AG20443 (cell line): ENCODE measurements at regions not wholly inside any gene's neighbourhood (a gene's known extent, or its start where the extent isn't known, plus 50 kb on each side); places are given as distances from the start of the nearest gene placed in this dataset.
"Not testable (repeated sequence)": the region's sequence is repeated elsewhere in the genome, so short reads cannot be mapped to it uniquely, and the experiment has no call there.

Experiments
- DNase-seq: peaks from one replicate; pipeline ENCODE4 v3.0.0; 2012; ENCODE audit warnings: low spot score, mixed read lengths

DNA sequence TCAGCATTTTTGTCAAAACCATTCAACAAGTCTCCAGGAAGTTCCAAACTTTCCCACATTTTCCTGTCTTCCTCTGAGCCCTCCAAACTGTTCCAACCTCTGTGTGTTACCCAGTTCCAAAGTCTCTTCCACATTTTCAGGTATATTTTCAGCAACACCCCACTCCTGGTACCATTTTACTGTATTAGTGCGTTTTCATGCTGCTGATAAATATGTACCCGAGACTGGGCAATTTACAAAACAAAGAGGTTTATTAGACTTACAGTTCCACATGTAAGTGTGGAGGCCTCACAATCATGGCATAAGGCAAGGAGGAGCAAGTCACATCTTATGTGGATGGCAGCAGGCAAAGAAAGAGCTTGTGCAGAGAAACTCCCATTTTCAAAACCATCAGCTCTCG lies 315.9 kb upstream of the ESRRG start:
- DNase-seq, result not testable (repeated sequence)

DNA sequence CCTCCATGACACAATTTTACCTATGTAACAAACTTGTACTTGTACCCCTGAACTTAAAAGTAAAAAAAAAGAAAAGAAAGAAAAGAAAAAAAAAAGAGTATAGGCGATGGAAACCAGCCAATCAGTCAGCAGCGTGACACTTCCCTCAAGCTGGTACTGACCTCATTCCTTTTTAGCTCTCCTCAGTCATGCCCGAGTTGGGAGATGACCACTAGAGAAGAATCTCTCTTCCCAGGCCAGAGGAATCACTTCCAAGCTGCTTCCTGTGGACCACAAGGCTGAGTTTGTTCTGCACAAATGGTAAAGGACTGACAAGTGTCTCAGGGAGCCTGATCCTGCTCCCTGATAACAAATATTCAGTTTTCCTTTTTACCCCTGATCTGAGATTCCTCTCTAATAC lies 313.5 kb upstream of the ESRRG start:
- no peak for DNase-seq

DNA sequence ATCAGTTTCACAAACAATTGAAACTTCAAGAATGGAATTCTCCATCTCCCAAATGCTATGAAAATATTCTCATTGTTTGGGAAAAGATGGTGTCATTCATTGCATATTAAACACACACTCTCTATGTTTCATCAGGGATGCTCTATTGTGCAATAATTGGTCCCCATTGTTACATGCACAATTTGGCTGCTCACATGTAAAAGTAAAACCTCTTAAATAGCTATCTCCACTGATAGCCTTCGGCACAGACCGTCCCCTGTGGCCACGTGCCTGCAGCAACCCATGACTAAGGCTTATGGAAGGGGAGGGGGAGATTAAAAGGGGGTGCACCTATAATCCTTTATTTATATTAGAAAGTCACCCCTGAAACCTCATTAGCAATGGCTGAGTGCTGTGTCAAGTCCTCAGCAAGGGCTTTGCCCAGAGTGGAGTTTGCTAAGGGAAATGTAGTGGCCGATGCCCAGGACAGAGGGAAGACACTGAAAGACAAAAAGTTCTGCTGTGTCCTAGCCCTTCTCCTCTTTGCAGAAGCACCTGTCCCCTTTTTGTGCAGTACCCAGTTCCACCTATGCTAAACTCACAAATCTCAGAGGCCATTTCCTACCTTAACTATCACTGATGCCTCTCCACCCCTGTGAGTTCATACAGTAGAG lies 309.6 kb upstream of the ESRRG start:
- no peak for DNase-seq

DNA sequence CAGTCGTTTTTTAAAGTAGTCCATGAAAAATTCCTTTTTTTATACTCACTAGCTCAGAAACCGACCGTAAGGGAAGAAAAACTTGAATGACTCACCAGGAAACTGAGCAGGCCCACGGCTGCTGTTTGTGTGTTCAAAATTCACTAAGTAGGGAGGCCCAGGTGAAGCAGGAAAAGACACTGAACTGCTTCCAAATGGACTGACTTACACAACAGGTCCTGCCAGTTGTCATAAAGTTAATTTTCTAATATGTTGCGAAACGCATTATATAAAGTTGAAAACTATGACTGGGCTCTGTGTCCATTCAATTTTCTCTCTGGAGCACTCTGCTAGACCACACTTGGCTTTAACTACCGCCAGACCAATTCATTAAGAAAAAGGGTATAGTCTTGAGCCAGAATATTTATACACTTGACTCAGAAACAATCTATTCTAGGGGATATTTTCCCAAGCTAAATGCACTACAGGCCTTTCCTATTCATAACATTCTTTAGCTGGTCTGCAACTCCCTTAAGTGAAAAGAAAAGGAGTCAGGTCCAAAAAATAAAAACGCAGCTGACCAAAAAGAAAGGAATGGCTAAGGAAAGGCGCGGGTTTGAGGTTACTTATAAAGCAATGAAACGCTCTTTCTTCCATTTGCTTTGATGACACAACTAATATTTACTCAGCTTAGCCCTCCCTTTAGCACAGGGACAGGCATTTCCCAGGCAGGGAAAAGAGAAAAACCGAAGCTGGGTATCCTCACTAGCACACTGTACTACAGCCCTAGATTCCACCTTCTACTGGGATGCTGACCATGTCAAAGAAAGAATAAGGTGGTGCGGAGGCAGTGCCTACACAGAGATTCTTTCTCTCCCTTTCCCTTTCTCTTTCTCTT lies 306.3 kb upstream of the ESRRG start:
- peak; percentile 11 for DNase-seq

DNA sequence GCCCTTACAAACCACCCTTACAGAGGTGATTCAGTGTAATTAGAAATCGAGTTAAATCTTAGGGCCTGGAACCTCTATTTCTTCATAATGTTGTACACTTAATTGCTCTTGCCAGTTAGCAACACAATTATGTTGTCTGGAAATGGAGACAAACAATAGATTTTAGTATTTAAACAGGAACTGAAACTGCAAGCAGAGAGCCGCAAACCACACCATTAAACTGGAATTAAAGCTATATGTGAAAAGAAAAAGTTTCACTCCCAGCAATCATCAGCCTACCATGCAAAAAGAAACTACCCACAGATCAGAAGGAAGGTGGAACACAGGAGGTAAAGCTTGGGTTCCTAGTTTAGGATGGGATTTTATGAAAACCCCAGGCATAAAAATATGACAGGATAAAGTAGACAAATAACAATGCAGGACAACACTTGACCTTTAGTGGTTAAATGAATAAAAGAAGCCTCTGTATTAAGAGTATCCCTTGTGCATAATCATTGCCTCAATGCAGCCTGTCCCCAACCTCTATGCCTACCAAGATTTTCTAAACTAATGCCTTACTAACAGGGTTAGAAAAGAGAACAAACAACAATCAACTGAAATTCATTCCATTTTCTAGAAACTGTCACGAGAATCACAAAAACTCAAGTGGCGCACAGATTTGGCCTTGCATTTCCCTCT lies 304.3 kb upstream of the ESRRG start:
- no peak for DNase-seq

DNA sequence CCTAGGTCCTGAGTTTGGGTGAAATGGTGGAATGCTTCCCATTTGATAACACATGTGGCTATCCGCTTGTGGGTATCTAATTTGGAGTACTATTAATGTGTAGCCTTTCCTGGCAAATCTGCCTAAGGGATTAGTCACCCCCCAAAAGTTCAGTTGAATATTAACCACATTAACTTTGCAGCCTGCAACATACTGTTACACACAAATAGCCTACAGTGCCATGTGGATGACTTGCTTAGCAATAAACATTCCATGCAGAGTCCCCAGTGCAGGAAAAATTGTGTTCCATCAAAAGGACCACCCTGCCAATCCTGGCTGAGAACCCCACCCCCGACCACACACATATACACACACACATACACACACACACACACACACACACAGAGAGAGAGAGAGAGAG lies 303.3 kb upstream of the ESRRG start:
- DNase-seq, result no peak

DNA sequence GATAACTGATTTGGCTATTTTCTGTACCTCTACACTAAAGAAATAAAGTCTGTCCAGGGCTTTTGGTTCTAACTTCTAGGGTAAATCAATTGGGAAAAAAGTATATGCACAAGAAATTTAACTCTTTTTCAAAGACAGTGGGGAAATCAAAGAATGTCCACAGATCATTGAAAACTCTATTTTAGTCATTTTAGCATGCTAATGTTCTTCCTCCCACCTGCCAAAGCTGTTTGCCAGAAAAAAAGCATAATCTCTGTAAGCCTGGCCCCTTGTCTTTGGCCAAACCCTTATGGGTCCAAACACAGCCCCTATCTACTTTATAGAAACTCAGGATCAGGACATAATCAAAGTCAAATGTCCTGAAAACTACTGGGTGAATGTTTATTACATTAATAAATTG lies 302.2 kb upstream of the ESRRG start:
- no peak for DNase-seq

DNA sequence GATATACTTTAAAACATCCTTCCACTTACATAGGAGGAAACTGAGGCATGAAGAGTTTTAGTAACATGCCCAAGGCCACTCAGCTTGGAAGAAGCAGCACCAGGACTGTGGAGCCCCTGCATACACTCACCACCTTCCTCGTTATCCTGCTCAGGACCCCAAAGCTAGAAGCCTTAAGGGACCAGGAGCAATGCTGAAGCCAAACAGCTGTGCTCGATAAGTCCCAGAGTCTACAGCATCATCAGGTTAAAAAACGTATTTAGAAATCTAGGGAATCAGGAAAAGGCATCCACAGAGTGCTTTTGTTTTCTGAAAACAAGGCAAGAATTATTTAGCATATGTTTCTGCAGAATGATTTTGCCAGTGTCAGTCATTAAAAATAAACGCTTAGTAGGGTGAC lies 301.7 kb upstream of the ESRRG start:
- no peak for DNase-seq

DNA sequence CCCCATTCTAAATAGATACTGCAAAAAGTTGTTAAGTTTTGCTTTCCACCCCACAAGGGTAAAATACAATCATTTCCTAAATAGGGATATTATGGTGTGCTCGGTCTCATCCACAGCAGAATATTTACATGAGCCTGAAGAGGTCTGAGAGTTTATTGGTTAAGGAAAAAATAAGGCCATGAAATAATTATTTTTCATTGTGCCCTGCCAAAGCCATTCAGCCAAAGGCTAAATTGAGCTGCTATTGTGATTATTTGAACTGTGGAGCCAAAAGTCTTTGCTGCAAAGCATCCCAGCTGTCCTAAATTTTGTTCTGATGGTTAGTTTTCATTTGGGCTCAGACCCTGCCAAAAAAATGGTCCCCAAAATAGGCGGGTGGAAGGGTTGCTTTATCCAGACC lies 298.7 kb upstream of the ESRRG start:
- no peak for DNase-seq

DNA sequence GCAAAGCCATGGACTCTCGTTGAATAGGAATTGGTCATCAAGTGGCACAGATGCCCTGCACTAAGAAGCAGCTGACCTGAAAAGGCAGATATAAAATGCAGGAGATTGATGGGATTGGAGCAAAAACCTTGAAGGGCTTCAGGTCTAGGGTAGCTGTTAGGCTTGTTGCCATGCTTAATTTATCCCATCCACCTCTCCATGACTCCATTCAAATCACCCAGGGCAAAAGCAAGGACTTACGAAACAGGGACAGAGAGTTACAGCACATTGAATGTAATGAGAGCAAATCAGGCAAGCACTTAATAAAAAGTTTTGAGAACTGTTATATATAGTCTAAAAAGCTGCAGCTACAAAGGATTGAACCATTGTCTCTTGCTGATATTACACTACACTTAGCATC lies 298.2 kb upstream of the ESRRG start:
- no peak for DNase-seq

DNA sequence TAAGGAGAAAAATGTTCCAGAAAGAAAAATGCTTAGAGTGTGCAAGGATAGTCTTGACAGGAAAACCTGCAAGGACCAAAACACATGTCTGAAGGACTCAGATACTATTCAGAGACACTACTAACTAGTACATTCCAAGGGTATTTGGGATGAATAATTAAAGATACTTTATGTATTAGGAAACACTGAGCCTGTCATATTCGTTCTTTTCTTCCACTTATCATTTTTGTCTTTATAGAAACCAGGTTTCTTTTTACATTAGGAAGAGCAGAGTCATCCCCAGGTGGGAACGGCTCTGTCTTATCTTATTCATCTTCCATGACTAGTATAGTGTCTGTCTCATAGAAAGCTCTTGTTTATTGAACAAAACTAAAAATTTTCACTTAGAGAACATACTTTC lies 296.2 kb upstream of the ESRRG start:
- no peak for DNase-seq

DNA sequence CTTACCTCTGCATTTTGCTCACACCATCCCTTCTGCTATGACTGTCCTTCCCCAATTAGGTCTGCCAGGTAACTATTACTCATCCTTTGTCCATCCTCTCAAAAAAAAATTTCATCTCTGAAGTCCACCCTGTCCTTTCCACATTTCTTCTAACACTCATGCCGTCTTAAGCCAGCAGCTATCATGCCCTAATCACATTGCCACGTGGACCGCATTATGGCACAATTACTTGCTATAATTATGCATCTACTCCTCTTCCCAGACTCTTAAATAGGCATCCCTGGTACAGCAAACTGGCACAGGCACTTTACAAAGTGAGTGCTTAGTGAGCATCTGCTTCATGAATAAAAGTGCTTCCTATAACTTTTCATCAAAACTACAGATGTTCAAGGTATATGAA lies 295.4 kb upstream of the ESRRG start:
- no peak for DNase-seq

DNA sequence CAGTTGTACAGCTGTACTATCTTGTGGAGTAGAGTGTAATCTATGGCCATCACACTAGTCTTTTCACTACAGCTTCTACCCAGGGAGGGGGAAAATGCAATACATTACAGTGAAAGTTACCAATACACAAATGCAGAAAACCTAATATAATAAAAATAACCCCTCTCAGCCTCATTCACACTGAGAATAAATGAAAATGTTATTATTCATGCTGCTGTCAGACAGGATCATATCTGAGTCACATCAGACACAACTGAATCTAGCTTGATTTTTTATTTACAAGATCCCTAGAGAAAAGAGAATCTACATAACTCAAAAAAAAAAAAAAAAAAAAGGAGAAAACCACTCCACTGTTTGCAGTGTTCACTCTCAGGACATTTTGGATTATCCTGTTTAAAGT lies 293.9 kb upstream of the ESRRG start:
- DNase-seq, result no peak

DNA sequence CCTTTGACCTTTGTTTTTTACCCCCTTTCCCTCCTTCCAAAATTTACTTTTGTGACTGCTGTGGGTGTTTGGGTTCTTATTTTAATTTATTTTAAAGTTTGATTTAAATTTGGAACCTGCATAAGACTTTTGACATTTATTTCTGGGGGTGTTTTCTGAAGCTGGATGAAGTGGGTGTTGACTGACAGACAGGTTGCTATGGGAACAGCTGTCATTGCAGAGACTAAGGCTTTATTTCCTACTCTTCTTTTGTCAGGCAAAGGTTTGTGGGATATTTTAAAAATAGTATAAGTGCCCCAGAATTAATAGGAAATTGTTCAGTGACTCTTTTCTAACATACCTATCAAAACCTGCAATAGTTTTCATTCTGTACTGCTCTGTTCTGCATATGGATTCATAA lies 290.8 kb upstream of the ESRRG start:
- DNase-seq, result no peak

DNA sequence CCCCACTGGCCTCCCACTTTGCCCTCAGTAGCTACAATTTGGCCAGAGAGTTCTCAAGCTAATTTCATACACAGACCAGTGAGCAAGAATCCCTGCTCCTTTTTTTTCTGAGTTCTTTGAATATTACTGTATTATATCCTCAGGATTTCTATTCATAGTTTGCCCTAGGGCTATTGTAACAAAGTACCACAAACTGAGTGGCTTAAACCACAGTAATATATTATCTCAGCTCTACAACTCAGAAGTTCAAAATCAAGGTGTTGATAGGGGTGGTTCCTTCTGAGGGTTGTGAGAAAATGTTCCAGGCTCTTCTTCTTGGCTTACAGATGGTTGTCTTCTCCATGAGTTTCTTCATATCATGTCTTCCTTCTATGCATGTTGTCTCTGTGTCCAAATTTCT lies 289.4 kb upstream of the ESRRG start:
- DNase-seq, result no peak

DNA sequence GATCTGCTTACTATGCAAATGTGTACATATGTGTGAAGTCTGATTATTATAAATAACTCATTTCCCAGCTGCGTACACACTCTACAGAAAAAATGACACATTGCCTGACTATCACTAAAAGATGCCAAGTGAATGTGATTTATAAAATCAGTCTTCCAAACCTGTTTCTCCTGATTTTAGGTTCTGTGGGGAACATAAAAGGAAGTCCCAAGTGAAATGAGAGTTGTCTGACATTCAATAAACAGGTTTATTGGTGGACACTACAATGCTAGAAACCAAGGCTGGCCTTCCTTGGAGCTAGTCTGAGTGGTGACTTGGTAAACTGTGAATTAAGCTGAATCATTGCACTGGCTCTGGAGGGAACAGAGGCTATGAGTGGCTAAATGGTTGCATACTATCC lies 287.9 kb upstream of the ESRRG start:
- no peak for DNase-seq

DNA sequence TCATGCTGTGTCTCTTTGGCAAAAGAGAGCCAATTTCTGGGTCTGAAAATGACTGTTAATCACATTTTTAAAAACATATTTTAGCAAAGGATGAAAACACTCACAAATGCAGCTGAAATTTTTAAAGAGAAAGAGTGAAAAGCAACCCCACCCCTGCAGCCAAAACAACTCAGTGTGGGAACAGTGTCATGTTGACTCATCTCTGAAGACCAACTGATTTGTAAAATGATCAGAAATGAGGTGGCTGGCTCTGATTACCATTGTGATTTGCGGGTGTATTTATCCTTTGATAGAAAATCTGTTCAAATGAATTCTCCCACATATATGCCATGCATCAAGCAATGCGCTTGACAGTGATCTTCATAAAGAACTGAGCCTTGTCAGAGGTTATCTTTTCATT lies 287.0 kb upstream of the ESRRG start:
- no peak for DNase-seq

DNA sequence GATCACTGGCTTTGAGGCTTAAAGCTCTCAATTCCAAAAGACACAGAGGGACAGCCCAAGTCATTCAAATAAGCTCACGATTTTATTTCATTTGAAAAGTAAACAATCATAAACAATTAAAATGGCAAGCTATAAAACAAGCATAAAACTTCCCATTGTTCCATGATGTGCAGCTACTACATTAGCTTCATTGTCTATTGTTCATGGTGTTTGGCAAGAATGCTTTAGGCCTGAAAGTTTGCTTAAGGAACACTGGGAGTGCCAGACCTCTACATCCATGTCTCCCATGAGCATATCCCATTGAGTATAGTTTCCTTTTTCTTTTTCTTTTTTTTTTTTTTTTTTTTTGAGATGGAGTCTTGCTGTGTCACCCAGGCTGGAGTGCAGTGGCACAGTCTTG lies 286.1 kb upstream of the ESRRG start:
- no peak for DNase-seq

DNA sequence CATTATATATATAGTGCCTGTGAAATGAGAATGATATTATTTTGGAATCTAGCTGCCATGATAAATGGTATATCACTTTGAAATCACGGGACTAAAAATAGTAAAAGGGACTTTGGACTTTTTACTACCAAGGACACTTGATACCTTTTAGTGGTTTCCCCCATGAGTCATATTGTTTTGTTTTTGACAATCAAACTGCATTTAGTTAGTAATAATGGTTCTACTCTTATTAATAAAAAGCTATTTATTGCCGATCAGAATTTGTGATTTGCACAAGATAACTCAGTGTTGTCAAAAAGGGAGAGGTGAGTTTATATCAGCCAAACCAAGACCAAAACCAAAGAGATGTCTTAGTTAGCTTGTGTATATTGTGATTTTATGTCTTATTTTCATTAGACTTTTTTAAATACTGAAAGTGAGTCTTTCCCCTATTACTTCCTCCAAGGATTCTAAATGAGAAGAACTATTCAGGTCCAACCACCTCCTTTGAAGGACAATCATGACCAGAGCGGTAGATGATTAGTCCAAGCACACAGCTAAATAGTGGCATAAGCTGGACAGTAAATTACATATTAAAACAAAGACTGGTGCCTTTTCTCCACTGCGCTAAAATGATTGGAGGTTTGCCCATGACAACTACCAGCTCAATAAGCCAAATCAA lies 281.7 kb upstream of the ESRRG start:
- DNase-seq, result no peak

DNA sequence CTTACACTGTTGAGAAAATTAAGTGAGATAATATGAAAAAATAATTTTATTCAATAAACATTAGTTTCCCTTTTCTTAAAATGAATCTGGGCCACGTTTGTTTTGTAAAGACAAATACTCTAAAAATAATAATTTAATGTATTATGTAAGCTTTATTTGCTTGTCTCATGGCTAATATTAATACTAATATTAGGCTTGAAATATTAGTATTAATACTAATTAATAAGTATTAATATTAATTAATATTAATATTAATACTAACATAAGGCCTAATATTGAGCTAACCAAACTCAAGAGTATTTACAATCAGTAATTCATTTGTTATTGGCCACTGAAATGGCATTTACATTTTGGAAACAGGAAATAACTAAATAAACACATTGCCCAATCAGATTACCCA lies 280.1 kb upstream of the ESRRG start:
- no peak for DNase-seq

DNA sequence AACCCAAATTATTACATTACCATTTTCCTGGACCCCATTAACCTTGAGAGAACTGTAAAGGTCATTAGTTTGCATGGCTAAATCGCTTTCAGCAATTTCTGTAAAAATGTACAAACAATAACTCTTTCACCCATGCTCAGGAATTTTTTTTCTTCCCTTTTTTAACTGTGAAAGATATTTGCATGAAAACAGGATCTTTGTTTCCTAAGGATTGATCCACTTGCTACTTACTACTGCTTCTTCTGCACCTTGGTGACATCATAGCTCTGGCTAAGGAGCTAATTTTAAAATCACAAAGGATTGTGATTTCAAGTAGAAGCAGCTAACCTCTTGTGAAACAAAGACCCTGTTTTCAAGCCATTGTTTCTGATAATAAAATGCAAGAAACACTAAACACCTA lies 274.6 kb upstream of the ESRRG start:
- no peak for DNase-seq

DNA sequence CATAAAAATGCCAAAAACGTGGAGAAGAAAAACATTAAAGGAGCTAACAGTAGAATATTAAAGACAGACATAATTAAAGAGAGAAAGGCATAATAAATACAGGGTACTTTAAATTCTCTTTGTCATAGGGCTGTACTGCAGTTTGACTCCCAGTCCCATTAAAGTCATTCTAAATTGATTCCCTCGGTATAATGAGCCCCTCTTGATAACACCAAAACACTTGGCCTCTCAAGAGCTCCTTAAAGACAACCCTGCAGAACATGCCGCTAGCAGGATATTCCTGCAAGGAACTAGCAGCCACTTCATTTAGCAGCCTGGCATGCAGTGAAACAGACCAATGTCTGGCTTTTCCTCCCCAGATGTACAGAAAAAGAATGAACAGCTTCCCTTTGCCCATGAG lies 273.8 kb upstream of the ESRRG start:
- DNase-seq, result no peak

DNA sequence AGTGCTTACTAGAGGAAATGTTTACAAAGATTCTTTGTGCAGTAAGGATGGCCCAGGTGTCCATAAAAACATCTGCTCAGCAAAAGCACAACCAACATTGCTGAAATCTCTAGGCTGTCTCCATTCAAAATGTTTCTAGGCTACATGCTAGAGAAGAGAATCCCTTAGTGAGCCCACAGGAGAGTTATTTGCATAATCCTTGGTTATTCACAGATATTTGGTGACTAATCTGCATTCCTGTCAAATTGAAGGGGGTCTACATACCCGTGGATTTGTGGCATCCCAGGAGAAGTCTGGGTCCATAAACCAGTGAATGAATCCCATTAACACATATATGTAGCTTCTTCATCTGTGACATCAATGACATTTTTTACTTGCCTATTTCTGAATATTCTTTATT lies 261.3 kb upstream of the ESRRG start:
- no peak for DNase-seq
